GM19438 (cell line): ENCODE measurements at regions not wholly inside any gene's neighbourhood (a gene's known extent, or its start where the extent isn't known, plus 50 kb on each side); places are given as distances from the start of the nearest gene placed in this dataset.
"Not testable (repeated sequence)": the region's sequence is repeated elsewhere in the genome, so short reads cannot be mapped to it uniquely, and the experiment has no call there.

Source experiments
- ATAC-seq: cut with Tn5 transposase; IDR thresholded peaks from one replicate; pipeline ENCODE4 v1.9.1; 2021; ENCODE audit warnings: low read depth; ENCODE audit not compliant: unreplicated experiment

GRCh38 chr3:22835041-22835440 lies 368.1 kb upstream of the UBE2E2 start:
- no peak for ATAC-seq

- ATAC-seq, result no peak
Measured at GRCh38 chr3:22836131-22836530, 367.0 kb upstream of the UBE2E2 start.

GRCh38 chr3:22843854-22844253 lies 359.3 kb upstream of the UBE2E2 start:
- no peak for ATAC-seq

GRCh38 chr3:22846566-22846965 lies 356.6 kb upstream of the UBE2E2 start:
- ATAC-seq, result no peak

GRCh38 chr3:22849583-22849982 lies 353.5 kb upstream of the UBE2E2 start:
- not testable (repeated sequence) for ATAC-seq

- ATAC-seq, result no peak
Measured at GRCh38 chr3:22856811-22857210, 346.3 kb upstream of the UBE2E2 start.

- no peak for ATAC-seq
Measured at GRCh38 chr3:22858486-22858885, 344.6 kb upstream of the UBE2E2 start.

- no peak for ATAC-seq
Measured at GRCh38 chr3:22859618-22860017, 343.5 kb upstream of the UBE2E2 start.

GRCh38 chr3:22861426-22861825 lies 341.7 kb upstream of the UBE2E2 start:
- ATAC-seq, result no peak

- no peak for ATAC-seq
Measured at GRCh38 chr3:22862111-22862510, 341.0 kb upstream of the UBE2E2 start.

- ATAC-seq, result not testable (repeated sequence)
Measured at GRCh38 chr3:22882834-22883233, 320.3 kb upstream of the UBE2E2 start.

GRCh38 chr3:22885039-22885438 lies 318.1 kb upstream of the UBE2E2 start:
- ATAC-seq, result no peak

GRCh38 chr3:22885574-22886341 lies 317.4 kb upstream of the UBE2E2 start:
- no peak for ATAC-seq

GRCh38 chr3:22886439-22887068 lies 316.6 kb upstream of the UBE2E2 start:
- no peak for ATAC-seq

GRCh38 chr3:22887664-22888291 lies 315.3 kb upstream of the UBE2E2 start:
- ATAC-seq, result no peak

GRCh38 chr3:22893101-22893500 lies 310.0 kb upstream of the UBE2E2 start:
- no peak for ATAC-seq

- ATAC-seq, result no peak
Measured at GRCh38 chr3:22893644-22894325, 309.3 kb upstream of the UBE2E2 start.

- no peak for ATAC-seq
Measured at GRCh38 chr3:22894865-22895264, 308.3 kb upstream of the UBE2E2 start.

- no peak for ATAC-seq
Measured at GRCh38 chr3:22895671-22896070, 307.5 kb upstream of the UBE2E2 start.

- ATAC-seq, result no peak
Measured at GRCh38 chr3:22898558-22898957, 304.6 kb upstream of the UBE2E2 start.

- ATAC-seq, result no peak
Measured at GRCh38 chr3:22899441-22899840, 303.7 kb upstream of the UBE2E2 start.
